GM23338 (cell line): ENCODE measurements at regions not wholly inside any gene's neighbourhood (a gene's known extent, or its start where the extent isn't known, plus 50 kb on each side); places are given as distances from the start of the nearest gene placed in this dataset.

Source experiments
- ATAC-seq: fragments of 200-7000 bp; cut with Tn5 transposase; 3 replicates; pipeline ENCODE4 v1.9.1; 2020
- DNase-seq: peaks from one replicate; pipeline ENCODE4 v3.0.0-alpha.2; 2015; ENCODE audit warnings: low spot score
- H2AFZ ChIP-seq: fragments of 200-600 bp; sonication (generic); 2 replicates; pipeline ENCODE4 v1.8.0; 2016; ENCODE audit warnings: antibody characterized with exemption, mild to moderate bottlenecking, moderate library complexity
- H3F3A ChIP-seq: fragments of 200-600 bp; sonication (generic); replicated peaks from 2 replicates; pipeline ENCODE4 v1.8.0; 2017; ENCODE audit warnings: antibody characterized with exemption, mixed run types, low read depth
- H3K27ac ChIP-seq: fragments of 200-600 bp; sonication (generic); 2 replicates; pipeline ENCODE4 v1.6.1; 2016; ENCODE audit warnings: low read depth
- H3K27me3 ChIP-seq: fragments of 200-600 bp; sonication (generic); 2 replicates; pipeline ENCODE4 v1.8.0; 2016; ENCODE audit warnings: mild to moderate bottlenecking, mixed run types, moderate library complexity; ENCODE audit not compliant: insufficient read depth
- H3K36me3 ChIP-seq: fragments of 200-600 bp; sonication (generic); 2 replicates; pipeline ENCODE4 v1.8.0; 2016; ENCODE audit warnings: mild to moderate bottlenecking; ENCODE audit not compliant: insufficient read depth
- H3K4me1 ChIP-seq: fragments of 200-600 bp; sonication (generic); 2 replicates; pipeline ENCODE4 v1.8.0; 2016; ENCODE audit warnings: mild to moderate bottlenecking, moderate library complexity; ENCODE audit not compliant: insufficient read depth
- H3K4me2 ChIP-seq: fragments of 200-600 bp; sonication (generic); 2 replicates; pipeline ENCODE4 v1.7.1; 2017; ENCODE audit warnings: mixed run types
- H3K4me3 ChIP-seq: fragments of 200-600 bp; sonication (generic); 2 replicates; pipeline ENCODE4 v1.6.1; 2016; ENCODE audit warnings: mixed run types
- H3K79me2 ChIP-seq: fragments of 200-600 bp; sonication (generic); replicated peaks from 2 replicates; pipeline ENCODE4 v1.8.0; 2017; ENCODE audit warnings: mild to moderate bottlenecking; ENCODE audit not compliant: insufficient read depth
- H3K9me2 ChIP-seq: fragments of 200-600 bp; sonication (generic); 2 replicates; pipeline ENCODE4 v1.8.0; 2017; ENCODE audit not compliant: insufficient read depth
- H4K20me1 ChIP-seq: fragments of 200-600 bp; sonication (generic); replicated peaks from 2 replicates; pipeline ENCODE4 v1.8.0; 2017; ENCODE audit warnings: mild to moderate bottlenecking; ENCODE audit not compliant: insufficient read depth
- H3K27ac Mint-ChIP-seq: 2 replicates; pipeline ENCODE4 v1.8.0; 2020; ENCODE audit warnings: inconsistent platforms, mild to moderate bottlenecking, moderate library complexity, mixed read lengths
- H3K27me3 Mint-ChIP-seq: 3 replicates; pipeline ENCODE4 v1.8.0; 2022; ENCODE audit warnings: low read depth, mild to moderate bottlenecking, moderate library complexity, mixed read lengths, inconsistent platforms; ENCODE audit not compliant: insufficient read depth, poor library complexity
- H3K36me3 Mint-ChIP-seq: 3 replicates; pipeline ENCODE4 v1.8.0; 2021; ENCODE audit warnings: low read depth, mild to moderate bottlenecking, inconsistent platforms, moderate library complexity, mixed read lengths
- H3K4me1 Mint-ChIP-seq: 3 replicates; pipeline ENCODE4 v1.8.0; 2020; ENCODE audit warnings: mild to moderate bottlenecking, inconsistent platforms, mixed read lengths
- H3K4me3 Mint-ChIP-seq: 3 replicates; pipeline ENCODE4 v1.8.0; 2021; ENCODE audit warnings: moderate library complexity, mild to moderate bottlenecking, inconsistent platforms, mixed read lengths
- H3K9me3 Mint-ChIP-seq: 3 replicates; pipeline ENCODE4 v1.8.0; 2020; ENCODE audit warnings: moderate library complexity, mild to moderate bottlenecking, inconsistent platforms, mixed read lengths
- CREB1 ChIP-seq: fragments of 250-450 bp; sonication (Bioruptor Pico); IDR thresholded peaks from 2 replicates; pipeline ENCODE4 v1.5.0; 2020; ENCODE audit warnings: low read depth, mild to moderate bottlenecking, moderate library complexity
- ETS1 ChIP-seq: IDR thresholded peaks from 2 replicates; pipeline ENCODE4 v1.6.1; 2016; ENCODE audit warnings: antibody characterized with exemption
- EZH2 ChIP-seq: fragments of 200-600 bp; sonication (generic); IDR thresholded peaks from one replicate; pipeline ENCODE4 v1.8.0; 2017; ENCODE audit warnings: antibody characterized with exemption, mild to moderate bottlenecking, low read depth; ENCODE audit not compliant: unreplicated experiment
- JUNB ChIP-seq: IDR thresholded peaks from one replicate; pipeline ENCODE4 v1.6.1; 2016; ENCODE audit warnings: antibody characterized with exemption; ENCODE audit not compliant: unreplicated experiment
- NANOG ChIP-seq: IDR thresholded peaks from 2 replicates; pipeline ENCODE4 v1.6.1; 2016; ENCODE audit warnings: antibody characterized with exemption, borderline replicate concordance
- REST ChIP-seq: IDR thresholded peaks from one replicate; pipeline ENCODE4 v1.6.1; 2018; ENCODE audit warnings: antibody characterized with exemption; ENCODE audit not compliant: unreplicated experiment
- STAT1 ChIP-seq: IDR thresholded peaks from one replicate; pipeline ENCODE4 v1.6.1; 2016; ENCODE audit warnings: antibody characterized with exemption; ENCODE audit not compliant: unreplicated experiment
- ZNF331 ChIP-seq: fragments of 250-450 bp; sonication (Bioruptor Pico); IDR thresholded peaks from 2 replicates; pipeline ENCODE4 v1.5.0; 2020; ENCODE audit warnings: low read depth, mild to moderate bottlenecking, moderate library complexity
- ZNF462 ChIP-seq: fragments of 250-450 bp; sonication (Bioruptor Pico); IDR thresholded peaks from 2 replicates; pipeline ENCODE4 v1.5.0; 2020; ENCODE audit warnings: mild to moderate bottlenecking, moderate library complexity

GRCh38 chr1:234725177-234726132 lies 115.5 kb upstream of the IRF2BP2 start (continued):
- no peak for TF ChIP-seq REST
- TF ChIP-seq ETS1: no peak
- TF ChIP-seq ZNF331 (CRISPR knock-in tag): no peak
- TF ChIP-seq EZH2: no peak
- TF ChIP-seq STAT1: no peak

- ATAC-seq: peak; percentile 36
- Mint-ChIP-seq H3K36me3 (no peaks in the 10 kb centered on the region), H3K4me1 (peaks cover 56% of the 10 kb centered on the region), H3K4me3 (peak overlapping the region; percentile 19; the same call in 2 of the 3 replicates), H3K9me3 (no peaks in the 10 kb centered on the region; the same call in 2 of the 3 replicates), H3K27ac (peak overlapping the region; percentile 86), H3K27me3 (peaks cover 15% of the 10 kb centered on the region)
- H3K4me2 ChIP-seq: peak overlapping the region; percentile 37
- peak overlapping the region; percentile 51 for H3K27ac ChIP-seq
- no peaks in the 10 kb centered on the region for H4K20me1 ChIP-seq
- H3K79me2 ChIP-seq: no peaks in the 10 kb centered on the region
- no peak for DNase-seq
- H3K4me1 ChIP-seq: peaks cover 42% of the 10 kb centered on the region
- H3F3A ChIP-seq: 0 out of 2 replicates have a peak, but pooled peaks cover 4% of the 10 kb centered on the region
- H3K36me3 ChIP-seq: no peaks in the 10 kb centered on the region
- no peak overlapping the region for H3K4me3 ChIP-seq
- H3K27me3 ChIP-seq: no peaks in the 10 kb centered on the region
- no peaks in the 10 kb centered on the region; the same call in 1 of the 2 replicates for H3K9me2 ChIP-seq
- peak overlapping the region; percentile 70 for H2AFZ ChIP-seq
- TF ChIP-seq NANOG (no peak), EZH2 (no peak), ZNF331 (CRISPR knock-in tag) (no peak), STAT1 (no peak), CREB1 (CRISPR knock-in tag) (no peak), ZNF462 (no peak), JUNB (no peak), ETS1 (no peak)
Measured at GRCh38 chr1:234724516-234725176, 114.7 kb upstream of the IRF2BP2 start.
